ENCODE measurements at regions not wholly inside any gene's neighbourhood (a gene's known extent, or its start where the extent isn't known, plus 50 kb on each side); places are given as distances from the start of the nearest gene placed in this dataset.

GRCh38 chr12:25308756-25309155 lies 58.0 kb upstream of the KRAS start:
- no peak for TF ChIP-seq CTCF (IDR thresholded peaks at IDR 0.05; ENCODE audit: insufficient read depth, low read depth, low read length, missing control alignments)
- no peak overlapping the region for H3K4me3 ChIP-seq (ENCODE audit: low read length)
- DNase-seq (ENCODE audit: low read depth), result peak; percentile 26

GRCh38 chr12:25307818-25308217 lies 57.1 kb upstream of the KRAS start:
- no peak for DNase-seq (ENCODE audit: low read depth)
- no peak overlapping the region for H3K4me3 ChIP-seq (ENCODE audit: low read length)
- no peak for TF ChIP-seq CTCF (IDR thresholded peaks at IDR 0.05; ENCODE audit: insufficient read depth, low read depth, low read length, missing control alignments)

GRCh38 chr12:25301798-25302197 lies 51.1 kb upstream of the KRAS start:
- DNase-seq (ENCODE audit: low read depth), result no peak

More at GRCh38 chr12:25301798-25302197, 51.1 kb upstream of the KRAS start:
- TF ChIP-seq CTCF (IDR thresholded peaks at IDR 0.05; ENCODE audit: insufficient read depth, low read depth, low read length, missing control alignments), result no peak
- H3K4me3 ChIP-seq (ENCODE audit: low read length), result no peak overlapping the region
